ENCODE measurements at regions not wholly inside any gene's neighbourhood (a gene's known extent, or its start where the extent isn't known, plus 50 kb on each side); places are given as distances from the start of the nearest gene placed in this dataset.

DNA sequence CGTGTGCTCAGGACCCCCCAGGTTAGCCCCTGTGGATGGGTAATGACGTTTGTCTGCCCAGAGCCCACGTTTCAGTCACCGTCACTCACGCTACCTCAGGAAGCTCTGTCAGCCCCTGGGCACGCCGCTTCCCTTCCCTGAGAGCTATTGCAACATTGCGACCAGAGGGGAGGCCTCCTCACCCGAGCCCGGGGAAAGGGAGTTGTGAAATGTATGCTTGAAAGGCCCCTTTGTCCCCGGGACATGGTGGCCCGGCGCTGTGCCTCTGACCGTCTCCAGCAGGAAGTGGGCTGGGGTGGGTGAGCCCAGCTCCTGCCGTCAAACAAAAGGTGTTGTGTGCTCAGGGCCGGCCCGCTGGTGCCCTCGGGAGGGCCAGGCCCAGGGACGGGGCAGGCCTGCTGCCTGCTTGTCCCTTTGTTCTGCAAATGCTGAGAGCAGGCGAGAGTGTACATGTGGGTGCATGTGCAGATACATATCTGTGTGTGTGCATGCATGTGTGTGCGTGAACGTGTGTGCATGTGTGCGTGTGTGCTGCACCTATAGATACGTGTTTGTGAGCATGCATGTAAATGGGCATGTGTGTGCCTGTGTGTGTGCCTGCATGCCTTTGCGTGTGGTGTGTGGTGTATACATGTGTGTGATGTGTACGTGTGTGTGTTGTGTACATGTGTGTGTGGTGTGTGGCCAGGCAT, 1125.0 kb downstream of the BRD1 start (continued):
- TF ChIP-seq, protein P1, sequence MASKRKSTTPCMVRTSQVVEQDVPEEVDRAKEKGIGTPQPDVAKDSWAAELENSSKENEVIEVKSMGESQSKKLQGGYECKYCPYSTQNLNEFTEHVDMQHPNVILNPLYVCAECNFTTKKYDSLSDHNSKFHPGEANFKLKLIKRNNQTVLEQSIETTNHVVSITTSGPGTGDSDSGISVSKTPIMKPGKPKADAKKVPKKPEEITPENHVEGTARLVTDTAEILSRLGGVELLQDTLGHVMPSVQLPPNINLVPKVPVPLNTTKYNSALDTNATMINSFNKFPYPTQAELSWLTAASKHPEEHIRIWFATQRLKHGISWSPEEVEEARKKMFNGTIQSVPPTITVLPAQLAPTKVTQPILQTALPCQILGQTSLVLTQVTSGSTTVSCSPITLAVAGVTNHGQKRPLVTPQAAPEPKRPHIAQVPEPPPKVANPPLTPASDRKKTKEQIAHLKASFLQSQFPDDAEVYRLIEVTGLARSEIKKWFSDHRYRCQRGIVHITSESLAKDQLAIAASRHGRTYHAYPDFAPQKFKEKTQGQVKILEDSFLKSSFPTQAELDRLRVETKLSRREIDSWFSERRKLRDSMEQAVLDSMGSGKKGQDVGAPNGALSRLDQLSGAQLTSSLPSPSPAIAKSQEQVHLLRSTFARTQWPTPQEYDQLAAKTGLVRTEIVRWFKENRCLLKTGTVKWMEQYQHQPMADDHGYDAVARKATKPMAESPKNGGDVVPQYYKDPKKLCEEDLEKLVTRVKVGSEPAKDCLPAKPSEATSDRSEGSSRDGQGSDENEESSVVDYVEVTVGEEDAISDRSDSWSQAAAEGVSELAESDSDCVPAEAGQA (IDR thresholded peaks at IDR 0.05; ENCODE audit: low read depth) = peak; percentile 59
- TF ChIP-seq, protein P1 (CRISPR knock-in tag; IDR thresholded peaks at IDR 0.05; ENCODE audit: borderline replicate concordance) = no peak
- TF ChIP-seq CBX1 (IDR thresholded peaks at IDR 0.05; ENCODE audit: low read depth) (peak; percentile 39), SNRNP70 (IDR thresholded peaks at IDR 0.05; ENCODE audit: low read depth, low read length) (no peak), ZKSCAN5 (CRISPR knock-in tag; IDR thresholded peaks at IDR 0.05) (no peak), ZNF30 (CRISPR knock-in tag; IDR thresholded peaks at IDR 0.05) (no peak), U2AF1 (optimal IDR thresholded peaks at IDR 0.05; ENCODE audit: low read depth, low read length) (peak; percentile 82), KLF6 (CRISPR knock-in tag; IDR thresholded peaks at IDR 0.05) (peak; percentile 79; the same call in 1 of the 2 replicates), NR2C2 (CRISPR knock-in tag; IDR thresholded peaks at IDR 0.05; ENCODE audit: borderline replicate concordance) (peak; percentile 69), ZNF264 (CRISPR knock-in tag; IDR thresholded peaks at IDR 0.05) (peak; percentile 85), ZBTB20 (CRISPR knock-in tag; IDR thresholded peaks at IDR 0.05; ENCODE audit: borderline replicate concordance, low read depth) (0 out of 2 replicates have a peak, but pooled peaks have one; percentile 59), DNMT1 (CRISPR knock-in tag; IDR thresholded peaks at IDR 0.05) (peak; percentile 84), TCF7 (IDR thresholded peaks at IDR 0.05; ENCODE audit: low read depth) (peak; percentile 56; the same call in 1 of the 2 replicates), HOXA5 (CRISPR knock-in tag; IDR thresholded peaks at IDR 0.05) (peak; percentile 80; the same call in 1 of the 2 replicates), ZNF296 (CRISPR knock-in tag; conservative IDR thresholded peaks at IDR 0.05) (no peak), KDM5A (IDR thresholded peaks at IDR 0.05; ENCODE audit: borderline replicate concordance, low read length) (no peak; the same call in 1 of the 2 replicates)
- TF ChIP-seq, protein P2, sequence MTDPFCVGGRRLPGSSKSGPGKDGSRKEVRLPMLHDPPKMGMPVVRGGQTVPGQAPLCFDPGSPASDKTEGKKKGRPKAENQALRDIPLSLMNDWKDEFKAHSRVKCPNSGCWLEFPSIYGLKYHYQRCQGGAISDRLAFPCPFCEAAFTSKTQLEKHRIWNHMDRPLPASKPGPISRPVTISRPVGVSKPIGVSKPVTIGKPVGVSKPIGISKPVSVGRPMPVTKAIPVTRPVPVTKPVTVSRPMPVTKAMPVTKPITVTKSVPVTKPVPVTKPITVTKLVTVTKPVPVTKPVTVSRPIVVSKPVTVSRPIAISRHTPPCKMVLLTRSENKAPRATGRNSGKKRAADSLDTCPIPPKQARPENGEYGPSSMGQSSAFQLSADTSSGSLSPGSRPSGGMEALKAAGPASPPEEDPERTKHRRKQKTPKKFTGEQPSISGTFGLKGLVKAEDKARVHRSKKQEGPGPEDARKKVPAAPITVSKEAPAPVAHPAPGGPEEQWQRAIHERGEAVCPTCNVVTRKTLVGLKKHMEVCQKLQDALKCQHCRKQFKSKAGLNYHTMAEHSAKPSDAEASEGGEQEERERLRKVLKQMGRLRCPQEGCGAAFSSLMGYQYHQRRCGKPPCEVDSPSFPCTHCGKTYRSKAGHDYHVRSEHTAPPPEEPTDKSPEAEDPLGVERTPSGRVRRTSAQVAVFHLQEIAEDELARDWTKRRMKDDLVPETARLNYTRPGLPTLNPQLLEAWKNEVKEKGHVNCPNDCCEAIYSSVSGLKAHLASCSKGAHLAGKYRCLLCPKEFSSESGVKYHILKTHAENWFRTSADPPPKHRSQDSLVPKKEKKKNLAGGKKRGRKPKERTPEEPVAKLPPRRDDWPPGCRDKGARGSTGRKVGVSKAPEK (CRISPR knock-in tag; IDR thresholded peaks at IDR 0.05; ENCODE audit: borderline replicate concordance) = no peak
- TF ChIP-seq, protein P3, sequence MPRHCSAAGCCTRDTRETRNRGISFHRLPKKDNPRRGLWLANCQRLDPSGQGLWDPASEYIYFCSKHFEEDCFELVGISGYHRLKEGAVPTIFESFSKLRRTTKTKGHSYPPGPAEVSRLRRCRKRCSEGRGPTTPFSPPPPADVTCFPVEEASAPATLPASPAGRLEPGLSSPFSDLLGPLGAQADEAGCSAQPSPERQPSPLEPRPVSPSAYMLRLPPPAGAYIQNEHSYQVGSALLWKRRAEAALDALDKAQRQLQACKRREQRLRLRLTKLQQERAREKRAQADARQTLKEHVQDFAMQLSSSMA (CRISPR knock-in tag; IDR thresholded peaks at IDR 0.05) = no peak
- TF ChIP-seq, protein P4, sequence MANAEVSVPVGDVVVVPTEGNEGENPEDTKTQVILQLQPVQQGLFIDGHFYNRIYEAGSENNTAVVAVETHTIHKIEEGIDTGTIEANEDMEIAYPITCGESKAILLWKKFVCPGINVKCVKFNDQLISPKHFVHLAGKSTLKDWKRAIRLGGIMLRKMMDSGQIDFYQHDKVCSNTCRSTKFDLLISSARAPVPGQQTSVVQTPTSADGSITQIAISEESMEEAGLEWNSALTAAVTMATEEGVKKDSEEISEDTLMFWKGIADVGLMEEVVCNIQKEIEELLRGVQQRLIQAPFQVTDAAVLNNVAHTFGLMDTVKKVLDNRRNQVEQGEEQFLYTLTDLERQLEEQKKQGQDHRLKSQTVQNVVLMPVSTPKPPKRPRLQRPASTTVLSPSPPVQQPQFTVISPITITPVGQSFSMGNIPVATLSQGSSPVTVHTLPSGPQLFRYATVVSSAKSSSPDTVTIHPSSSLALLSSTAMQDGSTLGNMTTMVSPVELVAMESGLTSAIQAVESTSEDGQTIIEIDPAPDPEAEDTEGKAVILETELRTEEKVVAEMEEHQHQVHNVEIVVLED (CRISPR knock-in tag; IDR thresholded peaks at IDR 0.05; ENCODE audit: borderline replicate concordance) = peak; percentile 65; the same call in 1 of the 2 replicates

Measured in HepG2 (cell line).